GM19099 (cell line): ENCODE measurements at regions not wholly inside any gene's neighbourhood (a gene's known extent, or its start where the extent isn't known, plus 50 kb on each side); places are given as distances from the start of the nearest gene placed in this dataset.

ENCODE experiments used
- POLR2A ChIP-seq: IDR thresholded peaks from 3 replicates; pipeline ENCODE4 v1.6.1; 2011; ENCODE audit warnings: low read depth; ENCODE audit not compliant: insufficient read length; ENCODE audit errors: extremely low read depth

- no peak for TF ChIP-seq POLR2A
Observed at GRCh38 chr6:119757467-119757866, 407.9 kb upstream of the MAN1A1 start.

GRCh38 chr6:119749335-119749734 is 399.8 kb upstream of the MAN1A1 start:
- no peak for TF ChIP-seq POLR2A

GRCh38 chr6:119742188-119742803 is 392.7 kb upstream of the MAN1A1 start:
- TF ChIP-seq POLR2A: no peak

GRCh38 chr6:119739769-119740168 is 390.2 kb upstream of the MAN1A1 start:
- no peak for TF ChIP-seq POLR2A

- TF ChIP-seq POLR2A: no peak
Observed at GRCh38 chr6:119738425-119738824, 388.9 kb upstream of the MAN1A1 start.

GRCh38 chr6:119736296-119737021 is 386.9 kb upstream of the MAN1A1 start:
- no peak for TF ChIP-seq POLR2A

- no peak for TF ChIP-seq POLR2A
Observed at GRCh38 chr6:119735530-119735929, 386.0 kb upstream of the MAN1A1 start.

- no peak for TF ChIP-seq POLR2A
Observed at GRCh38 chr6:119734227-119734626, 384.7 kb upstream of the MAN1A1 start.

GRCh38 chr6:119728935-119729334 is 379.4 kb upstream of the MAN1A1 start:
- no peak for TF ChIP-seq POLR2A

GRCh38 chr6:119728220-119728750 is 378.7 kb upstream of the MAN1A1 start:
- no peak for TF ChIP-seq POLR2A

- no peak for TF ChIP-seq POLR2A
Observed at GRCh38 chr6:119727504-119728219, 378.1 kb upstream of the MAN1A1 start.

GRCh38 chr6:119726086-119726485 is 376.5 kb upstream of the MAN1A1 start:
- TF ChIP-seq POLR2A: no peak

- TF ChIP-seq POLR2A: no peak
Observed at GRCh38 chr6:119720160-119720559, 370.6 kb upstream of the MAN1A1 start.

- TF ChIP-seq POLR2A: no peak
Observed at GRCh38 chr6:119717942-119718341, 368.4 kb upstream of the MAN1A1 start.

GRCh38 chr6:119716668-119717270 is 367.2 kb upstream of the MAN1A1 start:
- TF ChIP-seq POLR2A: no peak

- no peak for TF ChIP-seq POLR2A
Observed at GRCh38 chr6:119713903-119714302, 364.3 kb upstream of the MAN1A1 start.

- TF ChIP-seq POLR2A: no peak
Observed at GRCh38 chr6:119686644-119687043, 337.1 kb upstream of the MAN1A1 start.
